Glutamatergic neuron (in vitro differentiated cells): ENCODE measurements at regions not wholly inside any gene's neighbourhood (a gene's known extent, or its start where the extent isn't known, plus 50 kb on each side); places are given as distances from the start of the nearest gene placed in this dataset.

Experiments
- DNase-seq: peaks from one replicate; pipeline ENCODE4 v3.0.0; 2022
- H3K27ac Mint-ChIP-seq: one replicate; pipeline ENCODE4 v1.8.0; 2020; ENCODE audit warnings: mild to moderate bottlenecking, mixed read lengths, inconsistent platforms; ENCODE audit not compliant: unreplicated experiment
- H3K27me3 Mint-ChIP-seq: one replicate; pipeline ENCODE4 v1.8.0; 2020; ENCODE audit warnings: mild to moderate bottlenecking, moderate library complexity, mixed read lengths, inconsistent platforms; ENCODE audit not compliant: unreplicated experiment
- H3K36me3 Mint-ChIP-seq: one replicate; pipeline ENCODE4 v1.8.0; 2020; ENCODE audit warnings: mild to moderate bottlenecking, mixed read lengths, inconsistent platforms; ENCODE audit not compliant: unreplicated experiment
- H3K4me1 Mint-ChIP-seq: one replicate; pipeline ENCODE4 v1.8.0; 2020; ENCODE audit warnings: mild to moderate bottlenecking, low read depth, mixed read lengths, inconsistent platforms; ENCODE audit not compliant: unreplicated experiment
- H3K4me3 Mint-ChIP-seq: one replicate; pipeline ENCODE4 v1.8.0; 2020; ENCODE audit warnings: mild to moderate bottlenecking, mixed read lengths, inconsistent platforms; ENCODE audit not compliant: unreplicated experiment
- H3K9me3 Mint-ChIP-seq: one replicate; pipeline ENCODE4 v1.8.0; 2020; ENCODE audit warnings: mild to moderate bottlenecking, moderate library complexity, mixed read lengths, inconsistent platforms; ENCODE audit not compliant: unreplicated experiment
- CTCF ChIP-seq: fragments of 200-600 bp; sonication (generic); IDR thresholded peaks from one replicate; pipeline ENCODE4 v1.5.0; 2021; ENCODE audit not compliant: partially characterized antibody, unreplicated experiment

GRCh38 chr5:14064841-14065240 is 78.3 kb upstream of the TRIO start:
- no peak overlapping the region for H3K27ac Mint-ChIP-seq
- no peak overlapping the region for H3K4me3 Mint-ChIP-seq
- no peaks in the 10 kb centered on the region for H3K4me1 Mint-ChIP-seq
- H3K27me3 Mint-ChIP-seq: peaks cover 1% of the 10 kb centered on the region
- no peak for DNase-seq
- TF ChIP-seq CTCF: no peak
- peaks cover 1% of the 10 kb centered on the region for H3K9me3 Mint-ChIP-seq
- H3K36me3 Mint-ChIP-seq: peaks cover 8% of the 10 kb centered on the region

- Mint-ChIP-seq H3K4me1 (no peaks in the 10 kb centered on the region), H3K4me3 (no peak overlapping the region), H3K36me3 (peaks cover 8% of the 10 kb centered on the region), H3K27ac (no peak overlapping the region), H3K9me3 (peaks cover 1% of the 10 kb centered on the region), H3K27me3 (peaks cover 1% of the 10 kb centered on the region)
- DNase-seq: no peak
- no peak for TF ChIP-seq CTCF
These were observed 79.5 kb upstream of the TRIO start for GRCh38 chr5:14063691-14064090.

- peaks cover 1% of the 10 kb centered on the region for H3K27me3 Mint-ChIP-seq
- peaks cover 8% of the 10 kb centered on the region for H3K36me3 Mint-ChIP-seq
- no peak overlapping the region for H3K4me3 Mint-ChIP-seq
- TF ChIP-seq CTCF: no peak
- H3K27ac Mint-ChIP-seq: no peak overlapping the region
- no peaks in the 10 kb centered on the region for H3K4me1 Mint-ChIP-seq
- peaks cover 1% of the 10 kb centered on the region for H3K9me3 Mint-ChIP-seq
- DNase-seq: no peak
These were observed 80.0 kb upstream of the TRIO start for GRCh38 chr5:14063138-14063537.

GRCh38 chr5:14062178-14062577 is 81.0 kb upstream of the TRIO start:
- Mint-ChIP-seq H3K36me3 (peaks cover 8% of the 10 kb centered on the region), H3K27ac (no peak overlapping the region), H3K9me3 (no peaks in the 10 kb centered on the region), H3K4me1 (no peaks in the 10 kb centered on the region), H3K27me3 (no peaks in the 10 kb centered on the region), H3K4me3 (no peak overlapping the region)
- TF ChIP-seq CTCF: no peak
- no peak for DNase-seq

GRCh38 chr5:14061106-14061505 is 82.0 kb upstream of the TRIO start:
- no peaks in the 10 kb centered on the region for H3K4me1 Mint-ChIP-seq
- no peaks in the 10 kb centered on the region for H3K9me3 Mint-ChIP-seq
- H3K36me3 Mint-ChIP-seq: peaks cover 8% of the 10 kb centered on the region
- no peak overlapping the region for H3K27ac Mint-ChIP-seq
- no peaks in the 10 kb centered on the region for H3K27me3 Mint-ChIP-seq
- no peak for DNase-seq
- H3K4me3 Mint-ChIP-seq: no peak overlapping the region
- no peak for TF ChIP-seq CTCF
